ENCODE measurements at regions not wholly inside any gene's neighbourhood (a gene's known extent, or its start where the extent isn't known, plus 50 kb on each side); places are given as distances from the start of the nearest gene placed in this dataset.

GRCh38 chr9:13993632-13994185 lies 320.2 kb downstream of the NFIB start:
- TF ChIP-seq EZH2phosphoT487 (IDR thresholded peaks at IDR 0.05; ENCODE audit: unreplicated experiment) (no peak), CTCF (conservative IDR thresholded peaks at IDR 0.05; ENCODE audit: low read depth in 2 of 2) (no peak), POLR2AphosphoS5 (IDR thresholded peaks at IDR 0.05; ENCODE audit: low read depth) (no peak), EZH2 (IDR thresholded peaks at IDR 0.05; ENCODE audit: low read depth, unreplicated experiment) (no peak), ETS1 (IDR thresholded peaks at IDR 0.05) (no peak)

Data from GM23338 (cell line).